Stimulated activated CD4-positive, alpha-beta T cell treated with anti-CD3 and anti-CD28 coated beads, TNF-alpha, amount 100 ng/mL, for 48 hours (primary cell): ENCODE measurements at regions not wholly inside any gene's neighbourhood (a gene's known extent, or its start where the extent isn't known, plus 50 kb on each side); places are given as distances from the start of the nearest gene placed in this dataset.
A peak's percentile ranks its signal among the peaks of the same experiment; 100 is the strongest.
"Not testable (repeated sequence)": the region's sequence is repeated elsewhere in the genome, so short reads cannot be mapped to it uniquely, and the experiment has no call there.

ENCODE experiments used
- DNase-seq, 3 donors: peaks; one replicate each; pipeline ENCODE4 v3.0.0-alpha.2; 2020; ENCODE audit warnings: low read depth in 3 of 3

DNA sequence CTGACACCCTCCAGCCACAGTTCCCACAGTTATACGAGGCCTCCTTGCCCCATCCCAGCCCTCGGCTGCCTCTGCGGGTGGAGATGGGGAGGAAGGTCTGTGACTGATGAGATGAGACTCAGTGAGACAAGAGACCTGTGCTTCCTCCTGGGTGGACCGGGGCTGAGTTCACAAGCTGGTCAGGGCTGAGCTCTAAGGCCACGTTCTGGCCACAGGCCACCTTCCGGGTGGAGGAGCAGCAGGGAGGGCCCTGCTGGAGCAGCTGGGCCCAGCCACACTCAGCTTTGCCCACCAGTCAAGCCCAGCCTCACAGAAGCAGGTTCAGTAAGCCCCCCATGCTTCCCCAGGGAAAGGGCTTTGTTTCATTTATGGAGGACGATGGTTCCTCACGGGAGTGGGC, 214.7 kb downstream of the ANKRD30B start:
- DNase-seq: no peak

DNA sequence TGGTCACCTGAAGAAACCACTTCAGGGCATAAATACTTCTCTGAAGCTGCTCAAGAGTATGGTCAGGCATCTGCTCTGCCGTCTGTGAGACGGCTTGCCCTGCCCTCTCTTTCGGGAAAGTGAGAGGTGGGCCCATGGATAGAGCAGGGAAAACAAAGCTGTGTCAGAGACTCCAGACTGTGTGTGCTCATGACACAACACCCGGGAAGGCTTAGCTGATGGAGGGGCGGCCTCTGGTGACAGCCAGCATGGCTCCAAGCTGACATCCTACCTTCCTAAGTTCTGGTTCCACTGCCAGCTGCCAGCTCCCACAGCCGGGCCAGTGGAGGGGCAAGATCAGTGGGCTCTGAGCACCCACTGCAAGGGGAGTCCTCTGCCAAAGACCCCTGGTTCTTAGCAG, 215.3 kb downstream of the ANKRD30B start:
- DNase-seq: no peak

DNA sequence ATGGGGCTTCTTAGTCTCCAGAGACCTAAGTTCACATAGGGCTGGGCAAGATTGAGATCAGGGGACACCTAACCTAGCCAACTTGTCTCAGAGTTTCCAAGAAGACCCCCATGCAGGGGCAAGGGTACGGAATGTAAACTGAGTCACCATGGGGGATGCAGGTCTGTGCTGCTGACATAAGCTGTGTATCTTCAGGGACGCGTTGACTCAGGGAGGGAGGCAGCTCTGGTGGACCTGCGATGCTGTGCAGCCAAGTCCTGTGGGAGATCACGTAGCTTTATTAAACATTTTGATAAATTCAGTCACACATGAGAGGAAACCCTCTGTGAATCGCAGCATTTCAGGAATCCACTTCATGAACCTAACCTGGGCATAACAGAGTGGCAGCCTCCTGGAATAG, 216.0 kb downstream of the ANKRD30B start:
- no peak for DNase-seq

DNA sequence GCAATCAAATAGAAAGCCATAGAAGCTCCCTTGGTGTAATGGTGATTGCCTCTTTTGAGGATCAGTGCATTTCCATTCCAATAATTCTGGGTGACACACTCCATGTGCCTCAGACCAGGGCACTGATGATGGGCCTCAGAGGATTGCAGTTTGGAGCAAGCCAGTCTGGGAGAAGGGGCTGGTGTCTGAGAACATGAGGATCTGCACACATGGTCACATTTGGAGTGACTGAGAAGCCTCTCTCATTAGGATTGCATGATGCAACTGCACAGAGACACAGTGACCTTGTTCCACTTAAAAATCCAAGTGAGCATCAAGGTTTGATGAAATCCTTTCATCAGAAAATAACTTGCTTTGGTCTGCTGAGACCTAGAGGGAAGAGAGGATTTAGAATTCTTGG, 216.4 kb downstream of the ANKRD30B start:
- no peak for DNase-seq

DNA sequence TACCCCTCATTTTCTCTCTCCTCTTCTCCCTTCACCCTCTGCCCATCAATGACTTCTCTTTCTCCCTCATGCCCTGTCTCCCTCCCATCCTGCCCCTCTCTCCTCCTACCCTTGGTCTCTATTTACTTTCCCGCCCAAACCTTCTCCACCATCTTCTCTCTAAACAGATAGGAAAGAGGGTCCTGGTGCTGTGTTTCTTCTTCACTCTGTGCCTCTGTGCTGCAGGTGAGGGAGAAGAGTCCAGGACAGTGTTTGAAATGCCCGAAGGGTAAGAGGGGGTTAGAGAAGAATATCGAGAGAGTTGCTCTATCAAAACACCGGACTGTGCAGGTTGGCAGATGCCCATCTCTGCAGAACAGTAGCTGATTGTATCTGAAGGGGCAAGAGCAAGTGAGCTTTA, 217.0 kb downstream of the ANKRD30B start:
- DNase-seq: not testable (repeated sequence)

DNA sequence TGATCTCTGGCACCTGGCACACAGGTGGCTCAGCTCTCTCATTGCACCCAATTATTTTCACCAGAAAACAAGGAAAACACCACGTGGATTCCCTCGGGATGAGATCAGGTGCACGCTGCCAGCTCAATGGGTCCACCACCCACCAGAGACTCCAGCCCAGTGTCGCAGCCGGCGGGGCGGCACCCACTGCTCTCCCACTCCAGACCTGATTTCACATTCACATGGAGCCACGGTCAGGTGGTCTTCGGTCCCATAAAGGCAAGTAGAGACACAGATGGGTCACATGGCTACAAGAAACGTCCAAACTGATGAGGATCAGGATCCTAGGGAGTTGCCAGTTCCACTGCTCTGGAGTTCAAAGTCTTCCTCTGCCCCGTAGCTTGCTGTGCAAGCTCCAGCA, 217.6 kb downstream of the ANKRD30B start:
- DNase-seq: no peak

DNA sequence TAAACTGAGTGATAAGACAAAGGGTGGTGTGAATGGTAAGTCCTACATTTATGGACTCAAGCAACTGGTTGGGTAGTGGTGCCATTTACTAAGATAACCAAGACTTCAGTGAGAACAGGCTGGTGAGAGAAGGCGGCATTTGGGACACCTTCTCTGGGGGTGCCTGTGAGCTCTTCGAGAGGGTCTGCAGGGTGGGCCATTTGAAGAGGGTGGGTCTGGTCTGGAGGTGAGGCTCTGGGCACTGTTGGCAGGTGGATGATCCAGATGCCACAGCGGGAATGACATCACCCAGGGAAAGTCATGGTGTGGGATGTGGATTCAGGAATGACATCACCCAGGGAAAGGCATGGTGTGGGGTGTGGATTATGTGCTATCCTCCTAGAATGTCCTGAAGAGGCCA, 219.3 kb downstream of the ANKRD30B start:
- not testable (repeated sequence) for DNase-seq

DNA sequence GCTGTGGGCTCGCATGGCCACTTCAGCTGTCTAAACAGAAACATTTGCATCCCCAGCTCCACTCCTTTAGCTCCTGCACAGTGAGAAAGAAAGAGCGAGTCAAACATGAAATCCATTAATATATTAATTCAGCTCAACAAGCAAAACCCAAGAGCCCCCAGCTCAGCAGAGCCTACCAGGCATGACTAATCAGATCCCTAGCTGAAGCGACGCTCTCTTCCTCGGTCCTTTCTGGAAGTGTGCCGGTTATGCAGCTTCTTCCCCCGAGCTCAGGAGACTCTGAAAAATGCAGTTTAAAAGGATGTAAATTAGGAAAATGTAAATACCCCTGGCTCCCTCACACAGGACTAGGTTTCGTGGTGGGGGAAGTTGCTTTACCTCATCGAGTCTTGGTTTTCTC, 221.5 kb downstream of the ANKRD30B start:
- no peak for DNase-seq

DNA sequence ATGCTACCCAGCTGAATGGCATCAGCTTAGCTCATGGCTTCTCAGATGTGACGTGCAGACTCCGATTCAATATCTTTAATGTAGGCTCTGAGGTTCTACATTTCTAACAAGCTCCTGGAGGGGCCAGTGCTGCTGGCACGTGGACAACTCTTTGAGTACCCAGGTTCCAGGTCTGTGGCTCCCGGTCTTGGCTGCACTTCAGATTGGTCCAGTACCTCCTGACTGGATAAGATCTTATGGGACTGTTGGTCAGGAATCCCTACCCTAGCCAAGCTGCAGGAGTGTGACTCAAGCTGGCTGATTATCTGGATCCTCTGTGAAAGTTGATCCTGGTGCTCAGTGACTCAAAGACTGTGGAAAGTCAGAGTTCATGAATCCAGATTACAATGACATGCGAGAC, 222.1 kb downstream of the ANKRD30B start:
- no peak for DNase-seq

DNA sequence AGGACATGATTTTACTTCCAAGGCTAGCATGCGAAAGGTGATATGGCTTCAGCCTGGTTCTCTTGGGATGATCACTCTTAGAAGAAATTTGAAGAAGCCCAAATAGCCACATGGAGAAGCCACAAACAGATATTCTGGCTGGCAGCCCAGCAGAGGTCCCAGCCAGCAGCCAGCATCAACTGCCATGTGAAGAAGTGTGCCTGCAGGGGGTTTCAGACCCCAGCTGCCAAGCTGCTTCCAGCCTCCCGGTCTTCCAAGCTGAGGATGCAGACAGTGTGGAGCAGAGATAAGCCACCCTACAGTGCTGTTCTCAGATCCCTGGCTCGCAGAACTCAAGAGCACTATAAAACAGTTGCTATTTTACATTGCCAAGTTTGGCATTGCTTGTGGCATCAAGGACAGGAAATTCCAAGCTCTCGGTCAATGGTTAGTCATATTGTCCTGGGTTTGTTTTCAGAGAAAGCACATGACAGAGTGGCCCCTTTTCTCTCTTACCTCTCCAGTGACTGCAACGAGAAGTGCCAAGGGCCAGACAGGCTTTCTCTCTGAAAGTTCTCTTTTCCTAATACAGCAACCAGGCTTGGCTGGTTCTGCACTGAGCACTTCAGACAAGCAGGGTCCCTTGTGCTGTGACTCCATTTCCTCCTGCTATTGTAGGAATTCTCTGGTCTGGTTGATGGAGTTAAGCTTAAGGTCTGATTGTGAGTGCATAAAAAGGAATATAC, 223.7 kb downstream of the ANKRD30B start:
- DNase-seq: no peak

DNA sequence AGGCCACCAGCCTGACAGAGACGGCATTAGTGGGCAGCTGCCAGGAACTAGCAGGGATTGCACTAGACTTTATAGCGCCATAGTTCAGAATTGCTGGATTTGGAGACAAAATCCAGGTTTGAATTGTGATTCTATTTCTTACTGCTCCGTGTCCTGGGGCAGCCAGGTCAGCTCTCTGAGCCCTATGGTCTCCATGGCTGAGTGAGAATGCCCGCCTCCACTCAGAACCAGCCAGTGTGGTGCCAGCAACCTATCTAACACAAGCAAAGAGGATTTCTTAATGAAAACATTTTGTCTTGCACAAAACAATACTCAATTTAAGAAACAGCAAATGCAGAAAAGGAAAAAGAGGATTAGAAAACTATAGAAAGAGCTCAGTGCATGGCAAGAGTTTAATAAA, 225.4 kb downstream of the ANKRD30B start:
- not testable (repeated sequence) for DNase-seq

DNA sequence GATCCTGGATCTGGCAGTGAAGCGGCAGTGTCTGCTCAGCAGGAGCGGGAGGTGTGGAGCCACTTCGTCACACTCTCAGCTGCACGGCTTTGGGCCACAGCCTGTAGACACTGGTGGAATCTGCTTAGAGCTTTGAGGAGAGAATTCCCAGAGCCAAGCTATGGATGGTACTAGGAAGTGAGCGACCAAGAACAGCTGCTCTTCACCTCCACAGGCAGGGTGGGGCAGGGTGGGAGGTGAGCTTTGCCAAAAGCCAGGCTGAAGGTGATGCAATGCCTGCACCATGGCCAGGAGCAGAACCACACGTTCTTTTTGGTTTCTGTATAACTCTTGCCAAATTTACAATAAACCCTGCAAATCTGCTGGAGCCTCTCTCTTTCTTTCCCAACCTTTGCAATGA, 226.1 kb downstream of the ANKRD30B start:
- no peak for DNase-seq

DNA sequence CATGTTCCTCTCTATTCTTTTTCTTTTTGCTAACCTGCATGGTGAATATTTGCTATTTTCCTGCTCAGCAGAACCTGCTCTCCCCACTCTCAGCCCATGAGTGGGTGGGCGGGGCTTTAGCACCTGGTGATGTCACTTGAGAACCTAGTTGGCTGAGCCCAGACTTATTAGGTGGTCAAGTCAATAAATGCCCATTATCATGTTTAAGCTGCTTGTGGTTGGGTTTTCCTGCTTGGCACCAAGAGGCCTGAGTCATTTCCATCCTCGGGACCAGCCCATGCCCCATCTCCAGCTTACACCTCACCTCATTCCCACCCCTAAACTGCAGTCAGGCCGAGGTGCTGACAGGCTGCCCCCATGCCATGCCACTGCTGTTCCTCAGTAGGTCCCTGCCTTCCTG, 226.6 kb downstream of the ANKRD30B start:
- DNase-seq: no peak

DNA sequence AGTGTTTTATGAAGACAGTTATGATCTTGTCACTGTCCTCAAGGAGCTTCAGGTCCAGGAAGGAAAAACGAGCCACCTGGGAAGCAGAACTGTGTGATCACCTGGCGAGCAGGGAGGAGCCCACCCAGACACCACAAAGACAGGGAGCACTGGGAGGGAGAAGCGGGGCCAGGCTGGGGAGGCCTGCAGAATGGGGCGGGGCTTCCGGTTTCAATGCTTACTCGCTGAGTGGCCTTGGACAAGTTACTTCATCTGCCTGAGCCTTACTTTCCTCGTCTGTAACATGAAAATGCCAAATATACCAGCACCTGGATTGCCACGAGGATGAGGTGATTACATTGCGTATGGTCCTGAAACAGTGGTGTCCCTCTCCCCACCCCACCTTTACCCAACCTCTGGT, 227.5 kb downstream of the ANKRD30B start:
- DNase-seq: no peak

DNA sequence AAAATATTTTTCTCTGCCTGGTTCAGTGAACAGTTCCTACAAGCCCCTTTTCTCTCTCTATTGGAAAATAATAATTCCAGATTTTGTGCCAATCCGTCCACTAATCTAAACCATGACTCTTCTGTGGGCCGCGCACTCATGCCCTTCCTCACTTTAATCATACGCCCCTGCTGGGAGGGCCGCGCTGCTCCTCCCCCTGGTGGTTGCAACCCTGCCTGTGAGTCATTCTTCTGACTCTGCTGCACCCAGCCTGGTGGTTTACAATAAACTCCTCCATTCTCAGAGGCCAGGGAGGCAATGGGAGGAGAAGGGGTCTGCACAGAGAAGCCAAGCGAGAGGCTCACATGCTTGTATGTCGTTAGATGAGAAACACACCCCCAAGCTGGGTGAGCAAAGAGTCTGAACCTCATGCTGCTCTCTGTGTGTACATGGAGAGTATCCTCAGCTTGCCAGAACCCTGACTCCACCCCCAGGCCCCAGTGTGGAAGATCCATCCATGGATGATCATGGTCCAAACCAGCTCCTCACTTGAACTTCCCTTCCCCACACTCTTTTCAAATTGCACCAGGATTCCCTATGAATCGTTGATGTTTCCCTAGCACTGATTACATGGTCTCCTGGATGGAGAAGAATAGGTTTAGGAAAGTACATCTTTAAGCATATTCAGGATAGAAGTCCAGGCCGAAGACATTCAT, 228.9 kb downstream of the ANKRD30B start:
- DNase-seq: no peak

DNA sequence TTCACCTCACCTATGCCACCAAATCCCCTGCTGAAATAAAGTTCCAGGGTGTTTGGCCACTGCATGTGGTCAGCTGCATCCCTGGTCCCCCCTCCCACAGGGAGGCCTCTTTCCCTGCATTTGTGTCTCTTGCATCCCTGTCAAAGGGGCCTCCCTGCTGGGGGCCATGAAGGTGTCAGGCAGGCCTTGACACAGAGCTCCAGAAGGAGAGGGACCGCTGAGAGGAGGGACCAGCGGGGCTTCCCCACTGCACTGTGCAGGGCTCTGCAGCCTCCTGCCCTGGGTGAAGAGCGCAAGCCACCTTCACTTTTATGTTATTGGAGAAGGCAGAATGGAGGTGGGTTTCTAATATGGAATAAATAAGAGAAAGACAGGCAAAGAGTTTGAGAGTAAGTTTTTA, 230.2 kb downstream of the ANKRD30B start:
- DNase-seq: no peak

DNA sequence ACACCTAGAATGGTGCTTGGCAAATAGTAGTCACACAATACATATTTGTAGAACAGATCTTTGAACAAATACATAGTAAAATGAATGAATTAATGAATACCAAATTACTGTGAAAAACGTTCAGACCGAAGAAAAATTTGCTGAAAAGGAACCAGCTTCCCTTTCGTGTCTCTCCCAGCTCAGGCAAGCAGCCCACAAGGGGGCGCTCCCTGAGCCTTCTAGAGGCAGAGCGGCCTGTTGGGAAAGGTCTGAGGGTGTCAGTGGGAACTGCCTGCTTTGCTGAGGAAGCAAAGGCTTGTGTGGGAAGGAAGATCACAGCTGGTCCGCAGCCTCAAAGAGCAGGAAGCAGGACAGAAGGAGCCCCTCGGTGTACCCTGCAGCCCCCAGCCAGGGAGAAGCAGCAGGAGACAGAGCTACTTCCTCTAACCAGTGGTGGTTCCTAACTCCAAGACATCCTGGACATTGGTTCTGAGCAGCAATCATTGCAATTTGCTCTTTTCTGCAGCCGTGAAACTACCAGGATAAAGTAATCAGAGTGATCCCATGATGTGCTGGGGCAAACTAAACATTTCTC, 231.1 kb downstream of the ANKRD30B start:
- peak in 2 of 3 donors; percentile 17 to 26 for DNase-seq

DNA sequence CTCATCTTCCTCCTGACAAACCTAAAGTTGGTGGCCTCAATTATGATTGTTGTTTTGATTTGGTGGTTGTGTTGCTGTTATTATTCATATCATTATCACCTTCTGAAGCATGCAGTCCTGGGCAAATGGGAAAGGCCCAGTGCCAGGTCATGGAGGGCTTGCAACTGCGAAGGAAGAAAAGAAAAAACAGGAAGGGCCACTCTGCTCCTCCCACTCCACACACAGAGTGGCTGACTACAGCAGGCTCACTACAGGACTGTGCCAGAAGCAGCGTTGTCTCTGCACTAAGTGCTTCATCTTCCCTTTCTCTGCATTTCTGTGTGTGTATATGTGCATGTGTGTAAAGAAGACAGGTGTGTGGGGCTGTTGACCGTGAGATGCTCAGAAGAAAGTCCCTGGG, 231.9 kb downstream of the ANKRD30B start:
- DNase-seq: no peak

DNA sequence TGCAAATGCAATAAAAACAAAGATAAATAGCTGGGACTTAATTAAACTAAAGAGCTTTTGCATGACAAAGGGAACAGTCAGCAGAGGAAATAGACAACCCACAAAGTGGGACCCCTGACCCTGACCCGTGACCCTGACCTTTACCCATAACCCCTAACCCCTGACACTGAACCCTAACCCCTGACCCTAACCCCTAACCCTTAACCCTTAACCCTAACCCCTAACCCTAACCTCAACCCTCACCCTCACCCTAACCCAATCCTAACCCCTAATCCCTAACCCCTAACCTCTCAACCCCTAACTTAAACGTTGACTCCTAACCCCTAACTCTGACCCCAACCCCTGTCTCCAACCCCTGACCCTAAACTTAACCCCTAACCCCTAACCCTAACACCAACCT, 236.6 kb downstream of the ANKRD30B start:
- DNase-seq: not testable (repeated sequence)

DNA sequence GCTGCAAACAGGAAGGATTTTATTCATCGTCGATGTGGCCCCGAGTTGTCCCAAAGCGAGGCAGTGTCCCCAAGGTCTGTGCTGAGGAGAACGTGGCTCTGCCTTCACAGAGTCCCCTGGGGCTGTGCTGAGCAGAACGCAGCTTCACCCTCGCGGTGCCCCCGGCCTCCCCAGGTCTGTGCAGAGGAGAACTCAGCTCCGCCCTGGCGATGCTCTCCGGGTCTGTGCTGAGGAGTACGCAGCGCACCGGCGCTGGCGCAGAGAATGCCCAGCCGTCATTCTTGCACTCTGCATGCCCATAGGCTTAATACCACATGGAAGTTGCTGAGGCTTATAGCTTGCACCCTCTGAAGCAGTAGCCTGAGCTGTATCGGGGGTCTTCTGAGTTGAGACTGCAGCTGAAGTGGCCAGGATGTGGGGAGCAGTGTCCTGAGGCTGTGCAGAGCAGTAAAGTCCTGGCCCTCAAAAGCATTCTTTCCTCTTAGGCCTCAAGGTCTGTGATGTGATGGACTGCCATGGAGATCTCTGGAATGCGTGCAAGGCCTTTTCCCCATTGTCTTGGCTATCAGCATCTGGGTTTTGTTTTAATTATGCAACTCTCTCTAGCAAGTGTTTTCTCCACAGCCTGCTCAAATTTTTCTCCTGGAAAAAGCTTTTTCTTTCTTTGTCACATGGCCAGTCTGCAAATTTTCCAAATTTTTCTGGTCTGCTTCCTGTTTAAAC, 237.5 kb downstream of the ANKRD30B start:
- not testable (repeated sequence) for DNase-seq

DNA sequence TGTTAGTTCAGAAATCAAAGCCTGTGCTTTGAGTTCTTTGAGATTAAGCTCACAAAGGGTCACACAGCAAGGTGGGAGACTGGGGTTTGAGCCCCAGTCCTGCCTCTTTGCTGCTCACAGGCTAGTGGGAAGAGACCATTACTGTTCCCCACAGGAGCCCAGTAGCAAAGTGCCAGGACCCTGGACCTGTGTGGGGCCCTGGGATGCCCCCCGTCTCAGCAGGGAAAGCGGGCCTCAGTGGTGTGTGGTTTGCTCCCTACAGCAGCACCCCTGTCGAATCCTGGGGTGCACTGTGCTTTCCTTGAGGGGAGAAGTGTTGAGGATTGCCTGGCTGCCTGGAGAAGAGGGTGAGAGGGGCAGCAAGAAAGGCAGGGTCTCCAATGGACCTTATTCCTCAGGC, 239.4 kb downstream of the ANKRD30B start:
- not testable (repeated sequence) for DNase-seq

DNA sequence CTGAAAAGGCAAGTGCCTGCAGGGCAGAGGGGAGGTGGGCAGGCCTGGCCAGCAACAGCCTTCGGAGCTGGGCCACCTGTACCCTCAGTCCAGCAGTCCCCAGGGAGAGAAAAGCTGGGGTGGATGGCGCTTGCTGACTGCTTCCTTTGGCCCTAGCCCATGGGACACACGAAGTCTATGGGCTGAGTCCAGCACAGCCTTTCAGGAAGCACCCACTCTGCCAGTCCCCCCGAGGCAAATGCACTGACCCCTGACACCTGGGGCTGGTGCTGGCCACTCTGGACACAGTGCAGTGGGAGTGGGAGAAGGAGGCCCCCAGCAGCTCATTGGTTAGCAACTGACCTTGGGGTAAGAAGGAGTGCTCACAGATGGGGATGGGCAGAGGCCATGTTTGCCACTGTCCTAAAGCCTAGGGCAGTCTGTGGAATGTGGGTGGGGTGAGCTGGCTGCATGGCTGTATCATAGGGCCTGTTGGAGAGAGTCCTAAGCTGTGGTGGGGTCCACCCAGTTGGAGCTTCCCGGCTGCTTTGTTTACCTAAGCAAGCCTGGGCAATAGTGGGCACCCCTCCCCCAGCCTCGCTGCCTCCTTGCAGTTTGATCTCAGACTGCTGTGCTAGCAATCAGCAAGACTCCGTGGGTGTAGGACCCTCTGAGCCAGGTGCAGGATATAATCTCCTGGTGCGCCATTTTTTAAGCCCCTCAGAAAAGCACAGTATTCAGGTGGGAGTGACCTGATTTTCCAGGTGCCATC, 240.2 kb downstream of the ANKRD30B start:
- DNase-seq: not testable (repeated sequence)
